MM.1S (cell line): ENCODE measurements at regions not wholly inside any gene's neighbourhood (a gene's known extent, or its start where the extent isn't known, plus 50 kb on each side); places are given as distances from the start of the nearest gene placed in this dataset.
"Not testable (repeated sequence)": the region's sequence is repeated elsewhere in the genome, so short reads cannot be mapped to it uniquely, and the experiment has no call there.

Experiments used
- DNase-seq: peaks from one replicate; pipeline ENCODE4 v3.0.0-alpha.2; 2015
- H2AFZ ChIP-seq: fragments of 300-600 bp; sonication (generic); 2 replicates; pipeline ENCODE4 v1.6.0; 2016; ENCODE audit warnings: antibody characterized with exemption, low read length
- H3F3A ChIP-seq: fragments of 300-600 bp; sonication (generic); 2 replicates; pipeline ENCODE4 v1.6.1; 2016; ENCODE audit warnings: mild to moderate bottlenecking, antibody characterized with exemption, low read length, moderate library complexity, mixed read lengths; ENCODE audit not compliant: insufficient read depth
- H3K27ac ChIP-seq: fragments of 300-600 bp; sonication (generic); 2 replicates; pipeline ENCODE4 v1.5.1; 2016; ENCODE audit warnings: mild to moderate bottlenecking, low read length
- H3K27me3 ChIP-seq: fragments of 300-600 bp; sonication (generic); replicated peaks from 2 replicates; pipeline ENCODE4 v1.6.0; 2016; ENCODE audit warnings: low read length; ENCODE audit not compliant: insufficient read depth
- H3K36me3 ChIP-seq: fragments of 300-600 bp; sonication (generic); replicated peaks from 2 replicates; pipeline ENCODE4 v1.6.1; 2016; ENCODE audit warnings: mild to moderate bottlenecking, low read length, mixed read lengths; ENCODE audit not compliant: insufficient read depth
- H3K4me1 ChIP-seq: fragments of 300-600 bp; sonication (generic); 2 replicates; pipeline ENCODE4 v1.6.1; 2016; ENCODE audit warnings: low read length, mixed read lengths
- H3K4me2 ChIP-seq: fragments of 300-600 bp; sonication (generic); 2 replicates; pipeline ENCODE4 v1.6.0; 2016; ENCODE audit warnings: low read depth, low read length
- H3K4me3 ChIP-seq: fragments of 300-600 bp; sonication (generic); 2 replicates; pipeline ENCODE4 v1.5.1; 2016; ENCODE audit warnings: low read length, mixed read lengths
- H3K79me2 ChIP-seq: fragments of 300-600 bp; sonication (generic); 2 replicates; pipeline ENCODE4 v1.6.1; 2016; ENCODE audit warnings: mixed run types, low read length, mixed read lengths
- H3K9ac ChIP-seq: fragments of 300-600 bp; sonication (generic); 2 replicates; pipeline ENCODE4 v1.6.1; 2016; ENCODE audit warnings: low read length, mixed read lengths
- H3K9me2 ChIP-seq: fragments of 300-600 bp; sonication (generic); replicated peaks from 2 replicates; pipeline ENCODE4 v1.6.1; 2016; ENCODE audit warnings: mild to moderate bottlenecking, low read length, mixed read lengths; ENCODE audit not compliant: insufficient read depth
- H3K9me3 ChIP-seq: fragments of 300-600 bp; sonication (generic); replicated peaks from 2 replicates; pipeline ENCODE4 v1.6.1; 2016; ENCODE audit warnings: mild to moderate bottlenecking, low read length, mixed read lengths; ENCODE audit not compliant: insufficient read depth
- H4K20me1 ChIP-seq: fragments of 300-600 bp; sonication (generic); 2 replicates; pipeline ENCODE4 v1.6.1; 2016; ENCODE audit warnings: mild to moderate bottlenecking, low read length, moderate library complexity, mixed read lengths; ENCODE audit not compliant: insufficient read depth
- CTCF ChIP-seq: fragments of 300-600 bp; sonication (generic); IDR thresholded peaks from 2 replicates; pipeline ENCODE4 v1.5.1; 2016; ENCODE audit warnings: antibody characterized with exemption, low read length, mixed read lengths
- EZH2 ChIP-seq: fragments of 300-600 bp; sonication (generic); optimal IDR thresholded peaks from 2 replicates; pipeline ENCODE3; 2017; ENCODE audit warnings: low read depth, mild to moderate bottlenecking, antibody characterized with exemption, low read length, mixed read lengths
- EZH2phosphoT487 ChIP-seq: fragments of 300-600 bp; sonication (generic); IDR thresholded peaks from 2 replicates; pipeline ENCODE4 v1.6.1; 2018; ENCODE audit warnings: antibody characterized with exemption, low read length

GRCh38 chr3:40754994-40755393 is 230.2 kb downstream of the ZNF621 start:
- H3K27ac ChIP-seq, result no peak overlapping the region
- H2AFZ ChIP-seq, result no peak overlapping the region
- H3K4me1 ChIP-seq, result no peaks in the 10 kb centered on the region
- H3K9me3 ChIP-seq, result no peaks in the 10 kb centered on the region
- no peak overlapping the region for H3K9ac ChIP-seq
- no peaks in the 10 kb centered on the region for H3F3A ChIP-seq
- no peaks in the 10 kb centered on the region for H3K36me3 ChIP-seq
- no peak for TF ChIP-seq EZH2
- no peak for TF ChIP-seq CTCF
- TF ChIP-seq EZH2phosphoT487, result no peak
- H3K4me3 ChIP-seq, result no peak overlapping the region
- no peak overlapping the region for H3K4me2 ChIP-seq
- no peaks in the 10 kb centered on the region for H3K79me2 ChIP-seq
- no peaks in the 10 kb centered on the region for H3K27me3 ChIP-seq
- DNase-seq, result no peak
- no peaks in the 10 kb centered on the region for H3K9me2 ChIP-seq
- no peaks in the 10 kb centered on the region for H4K20me1 ChIP-seq

GRCh38 chr3:40756500-40756899 is 231.7 kb downstream of the ZNF621 start:
- no peak for DNase-seq
- H3K4me1 ChIP-seq, result no peaks in the 10 kb centered on the region
- no peaks in the 10 kb centered on the region for H3K36me3 ChIP-seq
- H3K9ac ChIP-seq, result no peak overlapping the region
- H3K4me2 ChIP-seq, result no peak overlapping the region
- H4K20me1 ChIP-seq, result no peaks in the 10 kb centered on the region
- H3K27ac ChIP-seq, result no peak overlapping the region
- TF ChIP-seq CTCF (no peak), EZH2phosphoT487 (no peak), EZH2 (no peak)
- no peaks in the 10 kb centered on the region for H3K79me2 ChIP-seq
- no peak overlapping the region for H3K4me3 ChIP-seq
- H2AFZ ChIP-seq, result no peak overlapping the region
- no peaks in the 10 kb centered on the region for H3K9me2 ChIP-seq
- no peaks in the 10 kb centered on the region for H3F3A ChIP-seq
- H3K9me3 ChIP-seq, result no peaks in the 10 kb centered on the region
- H3K27me3 ChIP-seq, result no peaks in the 10 kb centered on the region

DNA sequence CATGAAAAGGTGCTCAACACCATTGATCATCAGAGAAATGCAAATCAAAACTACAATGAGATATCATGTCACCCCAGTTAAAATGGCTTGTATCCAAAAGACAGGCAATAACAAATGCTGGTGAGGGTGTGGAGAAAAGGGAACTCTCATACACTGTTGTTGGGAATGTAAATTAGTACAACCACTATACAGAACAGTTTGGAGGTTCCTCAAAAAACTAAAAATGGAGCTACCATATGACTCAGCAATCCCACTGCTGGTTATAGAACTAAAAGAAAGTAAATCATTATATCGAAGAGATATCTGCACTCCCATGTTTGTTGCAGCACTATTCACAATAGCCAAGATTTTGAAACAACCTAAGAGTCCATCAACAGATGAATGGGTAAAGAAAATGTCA is 238.0 kb downstream of the ZNF621 start:
- H3K9me3 ChIP-seq, DNase-seq, H3K27ac ChIP-seq, H3K4me2 ChIP-seq, H3K4me3 ChIP-seq, H4K20me1 ChIP-seq, H3K27me3 ChIP-seq, H3K4me1 ChIP-seq, H3F3A ChIP-seq, H3K36me3 ChIP-seq, H3K79me2 ChIP-seq, H3K9me2 ChIP-seq, H3K9ac ChIP-seq, H2AFZ ChIP-seq: not testable (repeated sequence)

- TF ChIP-seq CTCF (no peak), EZH2 (no peak), EZH2phosphoT487 (no peak)
- H3K79me2 ChIP-seq, result no peaks in the 10 kb centered on the region
- no peak overlapping the region for H3K4me2 ChIP-seq
- no peaks in the 10 kb centered on the region for H3K9me2 ChIP-seq
- no peak overlapping the region for H3K27ac ChIP-seq
- no peak for DNase-seq
- no peaks in the 10 kb centered on the region for H3F3A ChIP-seq
- H4K20me1 ChIP-seq, result no peaks in the 10 kb centered on the region
- no peak overlapping the region for H3K4me3 ChIP-seq
- H3K36me3 ChIP-seq, result no peaks in the 10 kb centered on the region
- H2AFZ ChIP-seq, result no peak overlapping the region
- H3K27me3 ChIP-seq, result no peaks in the 10 kb centered on the region
- H3K9me3 ChIP-seq, result no peaks in the 10 kb centered on the region
- no peak overlapping the region for H3K9ac ChIP-seq
- no peaks in the 10 kb centered on the region for H3K4me1 ChIP-seq
Measured at GRCh38 chr3:40763807-40764206, 239.0 kb downstream of the ZNF621 start.
